K562 (cell line): ENCODE measurements at regions not wholly inside any gene's neighbourhood (a gene's known extent, or its start where the extent isn't known, plus 50 kb on each side); places are given as distances from the start of the nearest gene placed in this dataset.

ENCODE experiments used
- BCL6 ChIP-seq: fragments of 250-450 bp; sonication (Bioruptor Pico); IDR thresholded peaks from 2 replicates; pipeline ENCODE4 v1.4.0; 2020
- GABPB1 ChIP-seq: sonication (generic); formaldehyde crosslinking; IDR thresholded peaks from 2 replicates; pipeline ENCODE4 v1.8.0; 2022; ENCODE audit warnings: mild to moderate bottlenecking, missing genetic modification reagents
- IRF9 ChIP-seq: fragments of 450-650 bp; IDR thresholded peaks from 2 replicates; pipeline ENCODE4 v1.6.1; 2016; ENCODE audit warnings: missing biosample characterization, missing genetic modification characterization
- MAZ ChIP-seq, 2 experiments: fragments of 450-650 bp in 1 of 2; sonication (generic) in 1 of 2; formaldehyde crosslinking; IDR thresholded peaks in 1 of 2; conservative IDR thresholded peaks in 1 of 2; 2 replicates each; pipeline versions ENCODE4 v1.4.0 to v1.5.0; 2020; ENCODE audit warnings: mild to moderate bottlenecking in 1 of 2, missing genetic modification reagents in 1 of 2
- NEUROD1 ChIP-seq: fragments of 150-350 bp; IDR thresholded peaks from 2 replicates; pipeline ENCODE4 v1.6.1; 2014; ENCODE audit warnings: borderline replicate concordance, low read length, low read depth; ENCODE audit not compliant: partially characterized antibody
- RAD21 ChIP-seq, 2 experiments: fragments of 250-450 bp in 1 of 2; fragments of 450-650 bp in 1 of 2; sonication (Bioruptor Pico) in 1 of 2; formaldehyde crosslinking in 1 of 2; IDR thresholded peaks in 1 of 2; conservative IDR thresholded peaks in 1 of 2; 2 replicates each; pipeline versions ENCODE4 v1.4.0 to v1.8.0; 2020 to 2022; ENCODE audit warnings: mild to moderate bottlenecking in 2 of 2, moderate library complexity in 1 of 2
- SMARCA5 ChIP-seq: fragments of 450-650 bp; IDR thresholded peaks from 2 replicates; pipeline ENCODE4 v1.6.1; 2016
- SP2 ChIP-seq: IDR thresholded peaks from 2 replicates; pipeline ENCODE4 v1.6.1; 2011; ENCODE audit warnings: mild to moderate bottlenecking, low read depth, low read length, moderate library complexity; ENCODE audit not compliant: poor library complexity, severe bottlenecking; ENCODE audit errors: extremely low read depth
- TARDBP ChIP-seq: fragments of 450-650 bp; IDR thresholded peaks from 2 replicates; pipeline ENCODE4 v1.6.1; 2016

GRCh38 chr2:9699139-9700108 is 68.6 kb upstream of the YWHAQ start:
- no peak for TF ChIP-seq TARDBP
- no peak for TF ChIP-seq BCL6 (CRISPR knock-in tag)
- no peak for TF ChIP-seq MAZ (CRISPR knock-in tag; conservative IDR thresholded peaks at IDR 0.05 in 1 of 2, IDR thresholded peaks at IDR 0.05 in 1 of 2)
- TF ChIP-seq NEUROD1 = no peak
- TF ChIP-seq GABPB1 (CRISPR knock-in tag) = no peak
- no peak for TF ChIP-seq SMARCA5
- TF ChIP-seq SP2 = no peak
- TF ChIP-seq IRF9 = no peak
- TF ChIP-seq RAD21 (CRISPR knock-in tag; conservative IDR thresholded peaks at IDR 0.05 in 1 of 2, IDR thresholded peaks at IDR 0.05 in 1 of 2) = no peak
